ENCODE measurements at regions not wholly inside any gene's neighbourhood (a gene's known extent, or its start where the extent isn't known, plus 50 kb on each side); places are given as distances from the start of the nearest gene placed in this dataset.

- Histone ChIP-seq H3K36me3 (ENCODE audit: insufficient read depth, low read length) (no peaks in the 10 kb centered on the region), H3K4me3 (ENCODE audit: low read length) (no peak overlapping the region), H3K4me2 (ENCODE audit: low read length) (no peak overlapping the region), H3K9me3 (replicated peaks; ENCODE audit: low read length) (no peaks in the 10 kb centered on the region), H3K9ac (ENCODE audit: low read depth, low read length) (no peak overlapping the region), H3K27me3 (ENCODE audit: control insufficient read depth, insufficient read depth, low read length) (no peaks in the 10 kb centered on the region), H3K4me1 (ENCODE audit: control insufficient read depth, insufficient read depth, low read length) (no peaks in the 10 kb centered on the region)
These were observed 276.4 kb upstream of the B3GALT2 start for GRCh38 chr1:193462629-193463320.

- H3K4me3 ChIP-seq (ENCODE audit: low read length) = no peak overlapping the region
- no peaks in the 10 kb centered on the region for H3K36me3 ChIP-seq (ENCODE audit: insufficient read depth, low read length)
- H3K9me3 ChIP-seq (replicated peaks; ENCODE audit: low read length) = no peaks in the 10 kb centered on the region
- H3K9ac ChIP-seq (ENCODE audit: low read depth, low read length) = no peak overlapping the region
- no peaks in the 10 kb centered on the region for H3K4me1 ChIP-seq (ENCODE audit: control insufficient read depth, insufficient read depth, low read length)
- H3K4me2 ChIP-seq (ENCODE audit: low read length) = no peak overlapping the region
- no peaks in the 10 kb centered on the region for H3K27me3 ChIP-seq (ENCODE audit: control insufficient read depth, insufficient read depth, low read length)
These were observed 272.2 kb upstream of the B3GALT2 start for GRCh38 chr1:193458628-193459027.

GRCh38 chr1:193457676-193458075, 271.3 kb upstream of the B3GALT2 start:
- H3K9me3 ChIP-seq (replicated peaks; ENCODE audit: low read length) = no peaks in the 10 kb centered on the region
- no peaks in the 10 kb centered on the region for H3K4me1 ChIP-seq (ENCODE audit: control insufficient read depth, insufficient read depth, low read length)
- no peak overlapping the region for H3K9ac ChIP-seq (ENCODE audit: low read depth, low read length)

GRCh38 chr1:193456811-193457280, 270.4 kb upstream of the B3GALT2 start:
- Histone ChIP-seq H3K36me3 (ENCODE audit: insufficient read depth, low read length) (no peaks in the 10 kb centered on the region), H3K4me1 (ENCODE audit: control insufficient read depth, insufficient read depth, low read length) (no peaks in the 10 kb centered on the region), H3K4me2 (ENCODE audit: low read length) (no peak overlapping the region), H3K4me3 (ENCODE audit: low read length) (no peak overlapping the region), H3K9me3 (replicated peaks; ENCODE audit: low read length) (no peaks in the 10 kb centered on the region), H3K9ac (ENCODE audit: low read depth, low read length) (no peak overlapping the region), H3K27me3 (ENCODE audit: control insufficient read depth, insufficient read depth, low read length) (no peaks in the 10 kb centered on the region)

More at GRCh38 chr1:193457676-193458075, 271.3 kb upstream of the B3GALT2 start:
- Histone ChIP-seq H3K4me3 (ENCODE audit: low read length) (no peak overlapping the region), H3K4me2 (ENCODE audit: low read length) (no peak overlapping the region), H3K36me3 (ENCODE audit: insufficient read depth, low read length) (no peaks in the 10 kb centered on the region), H3K27me3 (ENCODE audit: control insufficient read depth, insufficient read depth, low read length) (no peaks in the 10 kb centered on the region)

- Histone ChIP-seq H3K4me3 (ENCODE audit: low read length) (no peak overlapping the region), H3K36me3 (ENCODE audit: insufficient read depth, low read length) (no peaks in the 10 kb centered on the region), H3K27me3 (ENCODE audit: control insufficient read depth, insufficient read depth, low read length) (no peaks in the 10 kb centered on the region), H3K9ac (ENCODE audit: low read depth, low read length) (no peak overlapping the region), H3K4me2 (ENCODE audit: low read length) (no peak overlapping the region), H3K9me3 (replicated peaks; ENCODE audit: low read length) (no peaks in the 10 kb centered on the region), H3K4me1 (ENCODE audit: control insufficient read depth, insufficient read depth, low read length) (no peaks in the 10 kb centered on the region)
These were observed 265.2 kb upstream of the B3GALT2 start for GRCh38 chr1:193451606-193452005.

- Histone ChIP-seq H3K27me3 (ENCODE audit: control insufficient read depth, insufficient read depth, low read length) (no peaks in the 10 kb centered on the region), H3K4me1 (ENCODE audit: control insufficient read depth, insufficient read depth, low read length) (no peaks in the 10 kb centered on the region), H3K9ac (ENCODE audit: low read depth, low read length) (no peak overlapping the region), H3K4me3 (ENCODE audit: low read length) (no peak overlapping the region), H3K36me3 (ENCODE audit: insufficient read depth, low read length) (no peaks in the 10 kb centered on the region), H3K9me3 (replicated peaks; ENCODE audit: low read length) (no peaks in the 10 kb centered on the region), H3K4me2 (ENCODE audit: low read length) (no peak overlapping the region)
These were observed 264.6 kb upstream of the B3GALT2 start for GRCh38 chr1:193451001-193451400.

- Histone ChIP-seq H3K4me1 (ENCODE audit: control insufficient read depth, insufficient read depth, low read length) (no peaks in the 10 kb centered on the region), H3K27me3 (ENCODE audit: control insufficient read depth, insufficient read depth, low read length) (no peaks in the 10 kb centered on the region), H3K4me2 (ENCODE audit: low read length) (no peak overlapping the region), H3K9ac (ENCODE audit: low read depth, low read length) (no peak overlapping the region), H3K9me3 (replicated peaks; ENCODE audit: low read length) (no peaks in the 10 kb centered on the region), H3K36me3 (ENCODE audit: insufficient read depth, low read length) (no peaks in the 10 kb centered on the region), H3K4me3 (ENCODE audit: low read length) (no peak overlapping the region)
These were observed 262.5 kb upstream of the B3GALT2 start for GRCh38 chr1:193448682-193449461.

- no peaks in the 10 kb centered on the region for H3K9me3 ChIP-seq (replicated peaks; ENCODE audit: low read length)
- no peaks in the 10 kb centered on the region for H3K4me1 ChIP-seq (ENCODE audit: control insufficient read depth, insufficient read depth, low read length)
- no peak overlapping the region for H3K4me3 ChIP-seq (ENCODE audit: low read length)
- H3K4me2 ChIP-seq (ENCODE audit: low read length) = no peak overlapping the region
- no peak overlapping the region for H3K9ac ChIP-seq (ENCODE audit: low read depth, low read length)
- H3K36me3 ChIP-seq (ENCODE audit: insufficient read depth, low read length) = no peaks in the 10 kb centered on the region
- no peaks in the 10 kb centered on the region for H3K27me3 ChIP-seq (ENCODE audit: control insufficient read depth, insufficient read depth, low read length)
These were observed 257.5 kb upstream of the B3GALT2 start for GRCh38 chr1:193443886-193444285.

- Histone ChIP-seq H3K4me2 (ENCODE audit: low read length) (no peak overlapping the region), H3K9me3 (replicated peaks; ENCODE audit: low read length) (no peaks in the 10 kb centered on the region), H3K4me3 (ENCODE audit: low read length) (no peak overlapping the region)
These were observed 252.4 kb upstream of the B3GALT2 start for GRCh38 chr1:193438771-193439170.

GRCh38 chr1:193438312-193438711, 251.9 kb upstream of the B3GALT2 start:
- Histone ChIP-seq H3K4me1 (ENCODE audit: control insufficient read depth, insufficient read depth, low read length) (peaks cover 4% of the 10 kb centered on the region), H3K9me3 (replicated peaks; ENCODE audit: low read length) (no peaks in the 10 kb centered on the region), H3K9ac (ENCODE audit: low read depth, low read length) (no peak overlapping the region)

More at GRCh38 chr1:193438771-193439170, 252.4 kb upstream of the B3GALT2 start:
- H3K36me3 ChIP-seq (ENCODE audit: insufficient read depth, low read length) = no peaks in the 10 kb centered on the region
- H3K27me3 ChIP-seq (ENCODE audit: control insufficient read depth, insufficient read depth, low read length) = no peaks in the 10 kb centered on the region
- no peak overlapping the region for H3K9ac ChIP-seq (ENCODE audit: low read depth, low read length)
- H3K4me1 ChIP-seq (ENCODE audit: control insufficient read depth, insufficient read depth, low read length) = peaks cover 4% of the 10 kb centered on the region

GRCh38 chr1:193437785-193438184, 251.4 kb upstream of the B3GALT2 start:
- Histone ChIP-seq H3K9ac (ENCODE audit: low read depth, low read length) (no peak overlapping the region), H3K4me3 (ENCODE audit: low read length) (no peak overlapping the region), H3K4me1 (ENCODE audit: control insufficient read depth, insufficient read depth, low read length) (peaks cover 4% of the 10 kb centered on the region), H3K27me3 (ENCODE audit: control insufficient read depth, insufficient read depth, low read length) (no peaks in the 10 kb centered on the region), H3K36me3 (ENCODE audit: insufficient read depth, low read length) (no peaks in the 10 kb centered on the region), H3K9me3 (replicated peaks; ENCODE audit: low read length) (no peaks in the 10 kb centered on the region), H3K4me2 (ENCODE audit: low read length) (no peak overlapping the region)

More at GRCh38 chr1:193438312-193438711, 251.9 kb upstream of the B3GALT2 start:
- Histone ChIP-seq H3K4me2 (ENCODE audit: low read length) (no peak overlapping the region), H3K36me3 (ENCODE audit: insufficient read depth, low read length) (no peaks in the 10 kb centered on the region), H3K27me3 (ENCODE audit: control insufficient read depth, insufficient read depth, low read length) (no peaks in the 10 kb centered on the region), H3K4me3 (ENCODE audit: low read length) (no peak overlapping the region)

Data from skeletal muscle satellite cell (primary cell).